Fibroblast of skin of right quadriceps (primary cell): ENCODE measurements at regions not wholly inside any gene's neighbourhood (a gene's known extent, or its start where the extent isn't known, plus 50 kb on each side); places are given as distances from the start of the nearest gene placed in this dataset.

Experiments
- DNase-seq: peaks from one replicate; pipeline ENCODE4 v3.0.0-alpha.2; 2013

GRCh38 chr3:55218577-55218976 is 268.5 kb downstream of the WNT5A start:
- DNase-seq: no peak

- DNase-seq: no peak
Observed at GRCh38 chr3:55207744-55208143, 279.4 kb downstream of the WNT5A start.

GRCh38 chr3:55205990-55206389 is 278.1 kb upstream of the LRTM1 start:
- DNase-seq: no peak

- DNase-seq: peak; percentile 29
Observed at GRCh38 chr3:55204417-55204816, 276.6 kb upstream of the LRTM1 start.

- DNase-seq: peak; percentile 64
Observed at GRCh38 chr3:55203546-55203945, 275.7 kb upstream of the LRTM1 start.

- DNase-seq: peak; percentile 80
Observed at GRCh38 chr3:55203006-55203405, 275.1 kb upstream of the LRTM1 start.

GRCh38 chr3:55202326-55202725 is 274.5 kb upstream of the LRTM1 start:
- DNase-seq: peak; percentile 96

- DNase-seq: no peak
Observed at GRCh38 chr3:55201779-55202178, 273.9 kb upstream of the LRTM1 start.

- DNase-seq: no peak
Observed at GRCh38 chr3:55200906-55201305, 273.0 kb upstream of the LRTM1 start.

GRCh38 chr3:55198554-55198953 is 270.7 kb upstream of the LRTM1 start:
- DNase-seq: peak; percentile 96

GRCh38 chr3:55197021-55197420 is 269.2 kb upstream of the LRTM1 start:
- no peak for DNase-seq

GRCh38 chr3:55196495-55196894 is 268.6 kb upstream of the LRTM1 start:
- DNase-seq: no peak

- DNase-seq: no peak
Observed at GRCh38 chr3:55194376-55194775, 266.5 kb upstream of the LRTM1 start.

GRCh38 chr3:55191911-55192775 is 264.3 kb upstream of the LRTM1 start:
- DNase-seq: peak; percentile 97

GRCh38 chr3:55190331-55190730 is 262.5 kb upstream of the LRTM1 start:
- DNase-seq: peak; percentile 84

GRCh38 chr3:55189359-55189801 is 261.5 kb upstream of the LRTM1 start:
- DNase-seq: peak; percentile 97

- peak; percentile 63 for DNase-seq
Observed at GRCh38 chr3:55185380-55185779, 257.5 kb upstream of the LRTM1 start.

- no peak for DNase-seq
Observed at GRCh38 chr3:55183201-55183600, 255.3 kb upstream of the LRTM1 start.

GRCh38 chr3:55180936-55181535 is 253.2 kb upstream of the LRTM1 start:
- peak; percentile 53 for DNase-seq

GRCh38 chr3:55180161-55180560 is 252.3 kb upstream of the LRTM1 start:
- DNase-seq: peak; percentile 59

- no peak for DNase-seq
Observed at GRCh38 chr3:55178336-55178735, 250.5 kb upstream of the LRTM1 start.

- DNase-seq: no peak
Observed at GRCh38 chr3:55177749-55178148, 249.9 kb upstream of the LRTM1 start.

GRCh38 chr3:55175423-55175822 is 247.6 kb upstream of the LRTM1 start:
- no peak for DNase-seq

GRCh38 chr3:55174747-55175146 is 246.9 kb upstream of the LRTM1 start:
- DNase-seq: no peak
